ENCODE measurements at regions not wholly inside any gene's neighbourhood (a gene's known extent, or its start where the extent isn't known, plus 50 kb on each side); places are given as distances from the start of the nearest gene placed in this dataset.

- no peak for DNase-seq (ENCODE audit: low spot score in 2 of 2)
- Histone ChIP-seq H3K27me3 (no peaks in the 10 kb centered on the region), H3K27ac (no peak overlapping the region), H3K9me3 (no peaks in the 10 kb centered on the region), H3K4me1 (no peaks in the 10 kb centered on the region), H3K36me3 (no peaks in the 10 kb centered on the region), H3K4me3 (no peak overlapping the region)
- TF ChIP-seq POLR2A (IDR thresholded peaks at IDR 0.05) (no peak), EP300 (IDR thresholded peaks at IDR 0.05) (no peak), CTCF (IDR thresholded peaks at IDR 0.05) (no peak)
- 92% methylated on average over 4 of the region's 4 CpGs for WGBS, 2 donors
Observed at GRCh38 chr7:84757761-84758160, 429.1 kb downstream of the SEMA3D start.

GRCh38 chr7:84746353-84746752, 440.5 kb downstream of the SEMA3D start:
- H3K4me1 ChIP-seq = peaks cover 0 to 4% (median 0%) of the 10 kb centered on the region in 4 donors
- 28 to 35% methylated on average over 2 of the region's 2 CpGs for WGBS, 2 donors
- no peak overlapping the region for H3K27ac ChIP-seq
- no peaks in the 10 kb centered on the region for H3K9me3 ChIP-seq
- DNase-seq (ENCODE audit: low spot score in 2 of 2) = no peak
- no peaks in the 10 kb centered on the region for H3K27me3 ChIP-seq
- TF ChIP-seq EP300 (IDR thresholded peaks at IDR 0.05) (no peak), POLR2A (IDR thresholded peaks at IDR 0.05) (no peak), CTCF (IDR thresholded peaks at IDR 0.05) (no peak)
- no peak overlapping the region for H3K4me3 ChIP-seq
- H3K36me3 ChIP-seq = no peaks in the 10 kb centered on the region

GRCh38 chr7:84744385-84744784, 442.5 kb downstream of the SEMA3D start:
- H3K27me3 ChIP-seq = no peaks in the 10 kb centered on the region
- no peak overlapping the region for H3K27ac ChIP-seq
- H3K4me1 ChIP-seq = peaks cover 0 to 4% (median 0%) of the 10 kb centered on the region in 4 donors
- no peak overlapping the region for H3K4me3 ChIP-seq
- no peak for TF ChIP-seq EP300 (IDR thresholded peaks at IDR 0.05)
- TF ChIP-seq CTCF (IDR thresholded peaks at IDR 0.05) = no peak
- TF ChIP-seq POLR2A (IDR thresholded peaks at IDR 0.05) = no peak
- no peaks in the 10 kb centered on the region for H3K36me3 ChIP-seq
- WGBS, 2 donors = 25 to 27% methylated on average over 3 of the region's 3 CpGs
- no peaks in the 10 kb centered on the region for H3K9me3 ChIP-seq
- DNase-seq (ENCODE audit: low spot score in 2 of 2) = no peak

GRCh38 chr7:84738583-84739150, 448.2 kb downstream of the SEMA3D start:
- Histone ChIP-seq H3K27ac (no peak overlapping the region), H3K4me1 (no peaks in the 10 kb centered on the region), H3K36me3 (no peaks in the 10 kb centered on the region), H3K27me3 (no peaks in the 10 kb centered on the region), H3K9me3 (no peaks in the 10 kb centered on the region), H3K4me3 (no peak overlapping the region)
- WGBS, 2 donors = 96 to 98% methylated on average over 9 of the region's 9 CpGs
- TF ChIP-seq POLR2A (IDR thresholded peaks at IDR 0.05) (no peak), EP300 (IDR thresholded peaks at IDR 0.05) (no peak), CTCF (IDR thresholded peaks at IDR 0.05) (no peak)
- no peak for DNase-seq (ENCODE audit: low spot score in 2 of 2)

- Histone ChIP-seq H3K9me3 (peaks cover 0 to 13% (median 0%) of the 10 kb centered on the region in 4 donors), H3K4me1 (no peaks in the 10 kb centered on the region), H3K36me3 (no peaks in the 10 kb centered on the region), H3K27ac (no peak overlapping the region), H3K27me3 (no peaks in the 10 kb centered on the region), H3K4me3 (no peak overlapping the region)
- 72 to 82% methylated on average over 1 of the region's 1 CpG for WGBS, 2 donors
- no peak for TF ChIP-seq POLR2A (IDR thresholded peaks at IDR 0.05)
- TF ChIP-seq CTCF (IDR thresholded peaks at IDR 0.05) = no peak
- no peak for TF ChIP-seq EP300 (IDR thresholded peaks at IDR 0.05)
- DNase-seq (ENCODE audit: low spot score in 2 of 2) = no peak
Observed at GRCh38 chr7:84735677-84736076, 451.2 kb downstream of the SEMA3D start.

Measured in tibial nerve (tissue), 4 donors.